H1 (cell line): ENCODE measurements at regions not wholly inside any gene's neighbourhood (a gene's known extent, or its start where the extent isn't known, plus 50 kb on each side); places are given as distances from the start of the nearest gene placed in this dataset.

ENCODE experiments used
- CTCF ChIA-PET: fragments of 300-600 bp; sonication (Branson Sonifier 250); formaldehyde crosslinking; loops from one replicate; lab custom pipeline; 2021; ENCODE audit not compliant: partially characterized antibody; lab: Charles Lee
- POLR2A ChIA-PET: fragments of 300-600 bp; sonication (Branson Sonifier 250); formaldehyde crosslinking; loops from one replicate; lab custom pipeline; 2021; ENCODE audit warnings: inconsistent platforms; ENCODE audit not compliant: partially characterized antibody; lab: Charles Lee
- DNase-seq, 2 experiments: peaks; one replicate each; pipeline versions ENCODE4 v3.0.0 to v3.0.0-alpha.2; 2010 to 2022; ENCODE audit warnings: low spot score in 2 of 2, low read depth in 1 of 2, mixed read lengths in 1 of 2
- FAIRE-seq: peaks from 2 replicates; lab custom pipeline; 2011; peaks lifted over from hg19 to GRCh38; lab: Jason Lieb, UNC
- H2AFZ ChIP-seq: 2 replicates; pipeline ENCODE4 v1.8.1; 2012; ENCODE audit warnings: low read length, inconsistent platforms
- H2AK5ac ChIP-seq: 2 replicates; pipeline ENCODE4 v1.6.1; 2013; ENCODE audit warnings: low read depth, low read length
- H2BK120ac ChIP-seq: replicated peaks from 2 replicates; pipeline ENCODE3; 2013; ENCODE audit warnings: low read depth, low read length, inconsistent platforms
- H2BK12ac ChIP-seq: 2 replicates; pipeline ENCODE4 v1.6.1; 2013; ENCODE audit warnings: low read depth, low read length
- H2BK15ac ChIP-seq: 2 replicates; pipeline ENCODE4 v1.6.1; 2013; ENCODE audit warnings: low read length
- H2BK20ac ChIP-seq: 2 replicates; pipeline ENCODE4 v1.6.1; 2013; ENCODE audit warnings: low read length
- H2BK5ac ChIP-seq: 2 replicates; pipeline ENCODE4 v1.6.1; 2013; ENCODE audit warnings: low read depth, low read length
- H3K14ac ChIP-seq: 2 replicates; pipeline ENCODE4 v1.6.1; 2013; ENCODE audit warnings: inconsistent platforms; ENCODE audit not compliant: insufficient read length
- H3K18ac ChIP-seq: 2 replicates; pipeline ENCODE4 v1.6.1; 2013; ENCODE audit warnings: low read length; ENCODE audit errors: extremely low read depth
- H3K23ac ChIP-seq: 2 replicates; pipeline ENCODE4 v1.6.1; 2013; ENCODE audit warnings: inconsistent platforms; ENCODE audit not compliant: insufficient read length
- H3K23me2 ChIP-seq: 2 replicates; pipeline ENCODE4 v1.6.1; 2013; ENCODE audit warnings: low read depth, low read length
- H3K27ac ChIP-seq: 2 replicates; pipeline ENCODE4 v1.6.1; 2011; ENCODE audit warnings: low read depth, low read length, inconsistent platforms
- H3K27me3 ChIP-seq, 4 experiments: replicated peaks in 1 of 4; 1 replicate in 1 of 4; 2 replicates in 3 of 4; pipeline versions ENCODE4 v1.6.1 to v1.8.1; 2011 to 2013; ENCODE audit warnings: low read length in 3 of 4, mild to moderate bottlenecking in 3 of 4, inconsistent platforms in 2 of 4, mixed read lengths in 2 of 4, moderate library complexity in 1 of 4; ENCODE audit not compliant: control insufficient read depth in 3 of 4, insufficient read depth in 3 of 4; ENCODE audit errors: extremely low read depth in 1 of 4
- H3K36me3 ChIP-seq, 4 experiments: 2 replicates each; pipeline versions ENCODE4 v1.6.1 to v1.8.1; 2011 to 2013; ENCODE audit warnings: mild to moderate bottlenecking in 4 of 4, low read length in 3 of 4, moderate library complexity in 2 of 4, control low read depth in 1 of 4, inconsistent platforms in 1 of 4; ENCODE audit not compliant: insufficient read depth in 4 of 4, control insufficient read depth in 2 of 4
- H3K4ac ChIP-seq: replicated peaks from 2 replicates; pipeline ENCODE3; 2013; ENCODE audit warnings: low read length, low read depth, mixed read lengths, inconsistent platforms; ENCODE audit not compliant: insufficient read length
- H3K4me1 ChIP-seq, 4 experiments: replicated peaks in 1 of 4; 1 replicate in 1 of 4; 2 replicates in 3 of 4; pipeline versions ENCODE4 v1.6.1 to v1.8.1; 2011 to 2013; ENCODE audit warnings: low read length in 3 of 4, inconsistent platforms in 2 of 4, mixed read lengths in 1 of 4; ENCODE audit not compliant: insufficient read depth in 4 of 4, control insufficient read depth in 3 of 4
- H3K4me2 ChIP-seq, 2 experiments: 2 replicates each; pipeline versions ENCODE4 v1.6.1 to v1.8.1; 2011 to 2013; ENCODE audit warnings: low read depth in 2 of 2, low read length in 2 of 2, control low read depth in 1 of 2, inconsistent platforms in 1 of 2, mild to moderate bottlenecking in 1 of 2; ENCODE audit not compliant: insufficient read depth in 1 of 2
- H3K4me3 ChIP-seq, 4 experiments: fragments of 200-600, 300-600 bp in 1 of 4; sonication (generic), shearing (Covaris generic), sonication (Bioruptor Twin) in 1 of 4; 2 replicates each; pipeline versions ENCODE4 v1.5.1 to v1.8.1; 2011 to 2016; ENCODE audit warnings: low read length in 4 of 4, low read depth in 3 of 4, control low read depth in 2 of 4, inconsistent platforms in 2 of 4, mild to moderate bottlenecking in 2 of 4, mixed read lengths in 1 of 4, moderate library complexity in 1 of 4; ENCODE audit not compliant: insufficient read depth in 2 of 4; ENCODE audit errors: extremely low read depth in 1 of 4
- H3K56ac ChIP-seq: replicated peaks from 2 replicates; pipeline ENCODE3; 2013; ENCODE audit warnings: low read depth, mild to moderate bottlenecking, mixed read lengths, low read length, inconsistent platforms; ENCODE audit not compliant: insufficient read length
- H3K79me1 ChIP-seq: 2 replicates; pipeline ENCODE4 v1.6.1; 2013; ENCODE audit warnings: low read depth, low read length, control low read depth
- H3K79me2 ChIP-seq, 2 experiments: 2 replicates each; pipeline versions ENCODE4 v1.6.1 to v1.8.1; 2012 to 2013; ENCODE audit warnings: low read length in 2 of 2, mild to moderate bottlenecking in 2 of 2, inconsistent platforms in 1 of 2; ENCODE audit not compliant: insufficient read depth in 2 of 2, control insufficient read depth in 1 of 2
- H3K9ac ChIP-seq, 4 experiments: replicated peaks in 1 of 4; 1 replicate in 1 of 4; 2 replicates in 3 of 4; pipeline versions ENCODE4 v1.6.1 to v1.8.1; 2011 to 2013; ENCODE audit warnings: low read depth in 3 of 4, low read length in 3 of 4, control low read depth in 2 of 4, mild to moderate bottlenecking in 2 of 4, moderate library complexity in 2 of 4, inconsistent platforms in 1 of 4; ENCODE audit errors: extremely low read depth in 1 of 4
- H3K9me3 ChIP-seq, 2 experiments: 2 replicates each; pipeline versions ENCODE4 v1.6.1 to v1.8.1; 2012 to 2013; ENCODE audit warnings: mild to moderate bottlenecking in 2 of 2, moderate library complexity in 2 of 2, control low read depth in 1 of 2, inconsistent platforms in 1 of 2, low read depth in 1 of 2, low read length in 1 of 2, mixed read lengths in 1 of 2; ENCODE audit not compliant: insufficient read depth in 2 of 2
- H4K20me1 ChIP-seq, 2 experiments: replicated peaks in 1 of 2; 2 replicates each; pipeline versions ENCODE3 to v1.8.1; 2011 to 2013; ENCODE audit warnings: inconsistent platforms in 2 of 2, low read length in 2 of 2, mild to moderate bottlenecking in 1 of 2; ENCODE audit not compliant: insufficient read depth in 2 of 2, control insufficient read depth in 1 of 2
- H4K5ac ChIP-seq: 2 replicates; pipeline ENCODE4 v1.6.1; 2013; ENCODE audit warnings: low read length, low read depth, mixed read lengths, inconsistent platforms; ENCODE audit not compliant: insufficient read length
- H4K8ac ChIP-seq: 2 replicates; pipeline ENCODE4 v1.8.0; 2013; ENCODE audit warnings: mild to moderate bottlenecking, moderate library complexity, low read length, inconsistent platforms; ENCODE audit not compliant: insufficient read depth; ENCODE audit errors: extremely low read depth
- H4K91ac ChIP-seq: replicated peaks from 2 replicates; pipeline ENCODE3; 2013; ENCODE audit warnings: low read length, mixed read lengths, inconsistent platforms; ENCODE audit not compliant: insufficient read length
- BACH1 ChIP-seq: IDR thresholded peaks from 2 replicates; pipeline ENCODE4 v1.6.1; 2012; ENCODE audit warnings: low read length, improper control_type of control experiment
- CTBP2 ChIP-seq: IDR thresholded peaks from 2 replicates; pipeline ENCODE4 v1.7.0; 2011; ENCODE audit warnings: borderline replicate concordance, mild to moderate bottlenecking, moderate library complexity, mixed read lengths, low read length; ENCODE audit not compliant: insufficient read depth, insufficient read length
- EGR1 ChIP-seq: IDR thresholded peaks from 2 replicates; pipeline ENCODE4 v1.6.1; 2011; ENCODE audit warnings: low read depth, low read length, borderline replicate concordance
- TF ChIP-seq, protein P1 (sequence below): IDR thresholded peaks from 2 replicates; pipeline ENCODE4 v1.6.1; 2012; ENCODE audit warnings: inconsistent platforms

DNA sequence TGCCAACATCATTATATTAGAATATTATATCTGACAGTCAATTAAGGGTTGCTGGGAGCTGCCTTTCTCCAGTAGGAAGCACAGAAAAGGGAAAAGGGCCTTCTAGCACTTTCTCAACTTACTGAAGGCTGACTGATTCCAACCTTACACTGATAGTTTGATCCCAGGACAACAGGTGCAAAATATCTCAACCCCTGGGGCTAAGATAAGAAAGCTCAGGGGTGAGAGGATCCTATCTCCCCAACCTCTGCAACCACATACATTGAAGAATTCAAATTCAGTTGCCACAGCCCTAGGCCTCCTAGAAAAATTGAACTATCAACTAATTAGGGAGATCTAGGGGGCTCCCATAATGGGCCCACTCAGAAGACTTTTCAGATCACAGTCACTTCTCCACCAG lies 179.1 kb upstream of the GPRIN3 start:
- no peak overlapping the region for H2BK12ac ChIP-seq
- H3K36me3 ChIP-seq: no peaks in the 10 kb centered on the region; a peak in 1 of 8 replicates
- no peaks in the 10 kb centered on the region for H4K20me1 ChIP-seq
- no peak overlapping the region for H3K4me2 ChIP-seq
- TF ChIP-seq BACH1 (no peak), CTBP2 (no peak), EGR1 (no peak)
- TF ChIP-seq, protein P1, sequence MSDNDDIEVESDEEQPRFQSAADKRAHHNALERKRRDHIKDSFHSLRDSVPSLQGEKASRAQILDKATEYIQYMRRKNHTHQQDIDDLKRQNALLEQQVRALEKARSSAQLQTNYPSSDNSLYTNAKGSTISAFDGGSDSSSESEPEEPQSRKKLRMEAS: no peak
- H3K23ac ChIP-seq: no peak overlapping the region
- no peak overlapping the region for H2BK20ac ChIP-seq
- no peak overlapping the region for H3K56ac ChIP-seq
- peaks cover 0 to 3% (median under 1%) of the 10 kb centered on the region in 4 experiments; a peak in 2 of 7 replicates for H3K4me1 ChIP-seq
- CTCF ChIA-PET: interaction anchor here (1.0 to 2.7 kb wide), 4 partner anchors 8 to 167 kb away, joined by 3 to 9 read pairs (median 4); no protein-coding TSS in a partner anchor
- no peak overlapping the region for H3K9ac ChIP-seq
- no peak overlapping the region for H2AFZ ChIP-seq
- H3K23me2 ChIP-seq: no peaks in the 10 kb centered on the region
- POLR2A ChIA-PET: no interaction called here
- no peak overlapping the region for H2BK15ac ChIP-seq
- no peak overlapping the region for H3K14ac ChIP-seq
- DNase-seq: no peak
- peaks cover 0 to 3% of the 10 kb centered on the region in 2 experiments; a peak in 1 of 4 replicates for H3K9me3 ChIP-seq
- H3K27ac ChIP-seq: no peak overlapping the region
- H4K5ac ChIP-seq: no peak overlapping the region
- H2AK5ac ChIP-seq: no peak overlapping the region
- no peak overlapping the region for H3K4ac ChIP-seq
- H3K27me3 ChIP-seq: no peaks in the 10 kb centered on the region
- H4K8ac ChIP-seq: no peak overlapping the region
- H3K79me2 ChIP-seq: no peaks in the 10 kb centered on the region
- H2BK5ac ChIP-seq: no peak overlapping the region
- H4K91ac ChIP-seq: no peak overlapping the region
- no peak overlapping the region for H3K4me3 ChIP-seq
- FAIRE-seq: no peak
- no peak overlapping the region for H3K18ac ChIP-seq
- no peaks in the 10 kb centered on the region for H3K79me1 ChIP-seq
- no peak overlapping the region for H2BK120ac ChIP-seq
